AG04450 (cell line): ENCODE measurements at regions not wholly inside any gene's neighbourhood (a gene's known extent, or its start where the extent isn't known, plus 50 kb on each side); places are given as distances from the start of the nearest gene placed in this dataset.

Experiments
- CTCF ChIA-PET: fragments of 300-600, 350-600 bp; formaldehyde crosslinking; extraction: SDS; loops from one replicate; lab custom pipeline; 2022; ENCODE audit warnings: antibody characterized with exemption, inconsistent platforms; lab: Charles Lee
- POLR2A ChIA-PET: fragments of 350-600 bp; formaldehyde crosslinking; extraction: SDS; loops from one replicate; lab custom pipeline; 2021; ENCODE audit warnings: antibody characterized with exemption, inconsistent platforms; lab: Yijun Ruan, JAX
- DNase-seq: peaks from one replicate; pipeline ENCODE4 v3.0.0-alpha.2; 2011; ENCODE audit warnings: low read depth, low spot score
- H3K27ac ChIP-seq: one replicate; pipeline ENCODE4 v1.5.1; 2012; ENCODE audit warnings: low read depth, low read length, control low read depth
- H3K27me3 ChIP-seq: one replicate; pipeline ENCODE4 v1.6.0; 2012; ENCODE audit warnings: low read length; ENCODE audit not compliant: control insufficient read depth, insufficient read depth
- H3K4me3 ChIP-seq: 2 replicates; pipeline ENCODE4 v1.5.1; 2011; ENCODE audit warnings: mild to moderate bottlenecking, low read depth, low read length, control low read depth
- H3K9me3 ChIP-seq: 2 replicates; pipeline ENCODE4 v1.5.1; 2012; ENCODE audit warnings: low read length; ENCODE audit not compliant: control insufficient read depth, insufficient read depth
- CTCF ChIP-seq: IDR thresholded peaks from 2 replicates; pipeline ENCODE4 v1.5.1; 2011; ENCODE audit warnings: low read depth, low read length, control low read depth, inconsistent platforms

- H3K27ac ChIP-seq = no peak overlapping the region
- no peaks in the 10 kb centered on the region for H3K27me3 ChIP-seq
- peaks cover 2% of the 10 kb centered on the region; the same call in 1 of the 2 replicates for H3K9me3 ChIP-seq
- DNase-seq = no peak
- ChIA-PET CTCF (no interaction called here), POLR2A (no interaction called here)
- TF ChIP-seq CTCF = no peak
- H3K4me3 ChIP-seq = no peak overlapping the region
These were observed 924.5 kb upstream of the MBL2 start for GRCh38 chr10:53697038-53697437.

- ChIA-PET POLR2A (no interaction called here), CTCF (no interaction called here)
- TF ChIP-seq CTCF = no peak
- Histone ChIP-seq H3K27ac (no peak overlapping the region), H3K9me3 (no peaks in the 10 kb centered on the region; the same call in 1 of the 2 replicates), H3K27me3 (no peaks in the 10 kb centered on the region), H3K4me3 (no peak overlapping the region)
- DNase-seq = no peak
These were observed 918.1 kb upstream of the MBL2 start for GRCh38 chr10:53690524-53691240.

GRCh38 chr10:53687800-53688199 is 915.2 kb upstream of the MBL2 start:
- no peak for TF ChIP-seq CTCF
- Histone ChIP-seq H3K27ac (no peak overlapping the region), H3K9me3 (no peaks in the 10 kb centered on the region; the same call in 1 of the 2 replicates), H3K4me3 (no peak overlapping the region), H3K27me3 (no peaks in the 10 kb centered on the region)
- no peak for DNase-seq
- ChIA-PET POLR2A (no interaction called here), CTCF (no interaction called here)

- ChIA-PET POLR2A (no interaction called here), CTCF (no interaction called here)
- Histone ChIP-seq H3K4me3 (no peak overlapping the region), H3K27ac (no peak overlapping the region), H3K27me3 (no peaks in the 10 kb centered on the region), H3K9me3 (no peaks in the 10 kb centered on the region; the same call in 1 of the 2 replicates)
- no peak for DNase-seq
- TF ChIP-seq CTCF = no peak
These were observed 910.3 kb upstream of the MBL2 start for GRCh38 chr10:53682885-53683284.

GRCh38 chr10:53682458-53682857 is 909.9 kb upstream of the MBL2 start:
- H3K27me3 ChIP-seq = no peaks in the 10 kb centered on the region
- POLR2A ChIA-PET = no interaction called here

More at GRCh38 chr10:53682458-53682857, 909.9 kb upstream of the MBL2 start:
- H3K9me3 ChIP-seq = no peaks in the 10 kb centered on the region; the same call in 1 of the 2 replicates
- CTCF ChIA-PET = no interaction called here
- H3K4me3 ChIP-seq = no peak overlapping the region
- no peak overlapping the region for H3K27ac ChIP-seq
- no peak for TF ChIP-seq CTCF
- no peak for DNase-seq
